ENCODE measurements at regions not wholly inside any gene's neighbourhood (a gene's known extent, or its start where the extent isn't known, plus 50 kb on each side); places are given as distances from the start of the nearest gene placed in this dataset.

DNA sequence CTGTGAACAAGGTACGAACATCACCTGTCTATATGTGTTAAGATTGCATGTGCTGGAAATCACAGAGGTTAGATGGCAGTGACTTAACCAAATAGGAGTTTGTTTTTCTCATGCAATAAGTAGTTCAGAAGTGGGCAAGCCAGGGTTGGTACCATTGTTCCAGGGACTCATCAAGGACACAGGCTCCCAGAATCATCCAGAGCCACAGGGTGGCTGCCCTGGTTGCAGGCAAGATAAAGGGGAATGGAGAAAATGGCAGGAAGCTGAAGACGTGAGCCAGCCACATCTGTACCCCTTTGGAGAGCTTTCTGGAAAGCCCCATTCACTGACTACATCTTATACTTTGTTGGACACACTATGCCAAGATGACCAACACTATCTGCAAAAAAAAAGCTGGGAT lies 126.0 kb upstream of the IL12B start:
- TF ChIP-seq, protein P1, sequence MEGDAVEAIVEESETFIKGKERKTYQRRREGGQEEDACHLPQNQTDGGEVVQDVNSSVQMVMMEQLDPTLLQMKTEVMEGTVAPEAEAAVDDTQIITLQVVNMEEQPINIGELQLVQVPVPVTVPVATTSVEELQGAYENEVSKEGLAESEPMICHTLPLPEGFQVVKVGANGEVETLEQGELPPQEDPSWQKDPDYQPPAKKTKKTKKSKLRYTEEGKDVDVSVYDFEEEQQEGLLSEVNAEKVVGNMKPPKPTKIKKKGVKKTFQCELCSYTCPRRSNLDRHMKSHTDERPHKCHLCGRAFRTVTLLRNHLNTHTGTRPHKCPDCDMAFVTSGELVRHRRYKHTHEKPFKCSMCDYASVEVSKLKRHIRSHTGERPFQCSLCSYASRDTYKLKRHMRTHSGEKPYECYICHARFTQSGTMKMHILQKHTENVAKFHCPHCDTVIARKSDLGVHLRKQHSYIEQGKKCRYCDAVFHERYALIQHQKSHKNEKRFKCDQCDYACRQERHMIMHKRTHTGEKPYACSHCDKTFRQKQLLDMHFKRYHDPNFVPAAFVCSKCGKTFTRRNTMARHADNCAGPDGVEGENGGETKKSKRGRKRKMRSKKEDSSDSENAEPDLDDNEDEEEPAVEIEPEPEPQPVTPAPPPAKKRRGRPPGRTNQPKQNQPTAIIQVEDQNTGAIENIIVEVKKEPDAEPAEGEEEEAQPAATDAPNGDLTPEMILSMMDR (IDR thresholded peaks at IDR 0.05; ENCODE audit: low read depth, low read length): no peak
- H3K4me3 ChIP-seq (ENCODE audit: low read depth, low read length): no peak overlapping the region
- no peak for DNase-seq (ENCODE audit: low read depth, low spot score)
- in situ Hi-C loops (cut with HindIII; ENCODE audit: low sequenced_read_pairs): no loop called here

DNA sequence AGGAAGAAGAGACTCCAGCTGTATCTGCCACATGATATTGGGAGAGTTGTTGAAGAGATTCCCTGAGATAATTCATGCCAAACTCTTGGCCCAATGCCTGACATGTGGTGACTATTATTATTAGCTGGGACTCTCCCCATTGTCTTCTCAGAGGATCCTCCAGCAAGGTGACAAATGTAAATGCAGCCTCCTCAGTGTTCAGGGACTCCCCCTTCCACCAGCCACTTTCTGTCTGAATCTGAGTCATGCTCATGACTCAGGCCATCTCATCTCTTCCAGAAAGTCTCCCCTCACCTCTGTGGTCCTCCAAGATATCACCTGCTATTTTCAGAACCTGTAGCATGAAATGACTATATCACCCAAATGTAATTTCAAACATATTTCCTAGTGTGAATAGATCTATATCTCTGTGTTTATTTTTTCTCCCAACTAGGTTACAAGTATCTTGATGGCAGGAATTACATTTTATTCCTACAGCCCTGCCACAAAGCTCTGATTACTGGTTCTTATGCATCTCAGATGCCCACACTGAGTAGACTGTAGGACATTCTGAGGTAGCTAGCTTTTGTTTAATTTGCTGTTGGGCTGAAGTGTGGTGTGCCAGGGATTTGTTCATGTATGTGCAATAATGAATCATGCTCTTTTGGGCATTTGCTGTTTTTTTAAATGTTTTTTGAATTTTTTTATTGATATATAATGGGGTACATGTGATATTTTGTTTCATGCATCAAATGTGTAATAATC lies 126.6 kb upstream of the IL12B start:
- in situ Hi-C loops (cut with HindIII; ENCODE audit: low sequenced_read_pairs): no loop called here
- H3K4me3 ChIP-seq (ENCODE audit: low read depth, low read length): no peak overlapping the region
- DNase-seq (ENCODE audit: low read depth, low spot score): peak; percentile 52
- TF ChIP-seq, protein P1 (IDR thresholded peaks at IDR 0.05; ENCODE audit: low read depth, low read length): no peak

DNA sequence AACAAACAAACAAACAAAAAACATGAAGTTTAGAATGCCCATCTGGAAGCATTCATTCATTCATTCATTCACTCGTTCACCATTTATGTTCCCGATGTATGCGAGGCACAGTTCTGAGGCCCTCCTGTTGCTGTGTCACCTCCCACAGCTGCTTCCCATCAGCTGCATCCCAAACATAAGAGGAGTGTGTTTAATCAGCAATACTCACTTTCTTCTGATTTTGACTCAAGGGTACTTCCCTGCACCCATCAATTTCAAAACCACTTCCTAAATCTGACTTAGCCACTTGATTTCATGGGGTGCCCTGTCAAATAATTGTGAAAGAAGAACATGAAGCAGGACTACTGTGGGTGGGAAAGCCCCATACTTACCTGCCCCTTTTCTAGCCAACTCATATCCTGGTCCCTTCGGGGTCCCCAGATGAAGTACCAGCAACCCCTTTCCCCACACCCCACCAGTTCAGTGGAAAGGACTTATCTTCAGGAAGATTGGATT lies 128.0 kb upstream of the IL12B start:
- H3K4me3 ChIP-seq (ENCODE audit: low read depth, low read length): no peak overlapping the region
- TF ChIP-seq, protein P1 (IDR thresholded peaks at IDR 0.05; ENCODE audit: low read depth, low read length): no peak
- no peak for DNase-seq (ENCODE audit: low read depth, low spot score)
- in situ Hi-C loops (cut with HindIII; ENCODE audit: low sequenced_read_pairs): no loop called here

DNA sequence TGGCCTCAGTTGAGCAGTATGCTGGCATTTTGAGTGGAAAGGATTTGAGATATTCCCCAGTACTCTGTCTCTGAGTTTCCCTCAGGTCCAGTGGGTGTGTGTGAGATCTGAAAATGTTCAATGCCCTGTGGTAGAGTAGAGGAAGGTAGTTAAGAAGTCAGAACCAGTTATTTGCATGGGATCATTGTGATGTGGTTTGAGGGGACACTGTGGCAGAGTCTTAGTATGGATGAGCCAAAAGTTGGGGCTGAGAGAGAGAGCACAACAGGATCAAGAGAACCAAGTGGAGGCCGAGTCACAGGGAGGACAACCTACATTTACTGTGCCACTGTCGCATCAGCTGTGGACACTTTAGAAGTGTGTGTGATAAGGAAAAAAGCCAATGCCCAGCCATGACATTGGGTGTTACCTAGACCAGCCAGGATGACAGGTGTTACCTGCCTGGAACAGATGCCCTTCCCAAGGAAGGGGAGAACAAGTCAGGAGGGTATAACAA lies 128.9 kb upstream of the IL12B start:
- H3K4me3 ChIP-seq (ENCODE audit: low read depth, low read length): no peak overlapping the region
- TF ChIP-seq, protein P1 (IDR thresholded peaks at IDR 0.05; ENCODE audit: low read depth, low read length): no peak
- in situ Hi-C loops (cut with HindIII; ENCODE audit: low sequenced_read_pairs): no loop called here
- no peak for DNase-seq (ENCODE audit: low read depth, low spot score)

DNA sequence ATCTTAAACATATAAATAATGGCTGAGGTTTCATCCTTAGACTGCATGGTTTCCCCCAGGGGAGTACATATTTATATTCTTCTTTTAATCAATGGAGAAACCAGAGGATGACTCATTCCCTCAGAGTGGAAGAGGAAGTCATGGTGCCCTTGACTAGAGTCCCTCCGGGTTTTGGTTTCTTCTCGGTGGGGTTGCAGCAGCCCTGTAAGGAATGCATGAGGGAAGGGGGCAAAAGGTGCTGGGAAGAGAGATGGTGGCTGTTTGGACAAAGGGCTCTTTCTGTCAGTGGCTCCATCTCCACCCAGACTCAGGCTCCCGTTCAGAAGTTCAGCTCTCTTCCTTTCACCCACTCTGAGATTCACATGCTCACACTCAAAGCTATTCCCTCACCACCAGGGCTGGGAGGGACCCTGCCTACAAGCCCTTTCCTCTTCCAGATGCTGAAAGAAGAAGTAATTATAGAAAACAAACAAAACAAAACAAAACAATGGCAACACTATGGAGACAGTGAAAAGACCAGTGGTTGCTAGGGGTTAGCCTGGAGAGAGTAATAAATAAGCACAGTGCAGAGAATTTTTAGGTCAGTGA lies 129.8 kb upstream of the IL12B start:
- DNase-seq (ENCODE audit: low read depth, low spot score): peak; percentile 79
- H3K4me3 ChIP-seq (ENCODE audit: low read depth, low read length): no peak overlapping the region
- TF ChIP-seq, protein P1 (IDR thresholded peaks at IDR 0.05; ENCODE audit: low read depth, low read length): no peak
- in situ Hi-C loops (cut with HindIII; ENCODE audit: low sequenced_read_pairs): no loop called here

DNA sequence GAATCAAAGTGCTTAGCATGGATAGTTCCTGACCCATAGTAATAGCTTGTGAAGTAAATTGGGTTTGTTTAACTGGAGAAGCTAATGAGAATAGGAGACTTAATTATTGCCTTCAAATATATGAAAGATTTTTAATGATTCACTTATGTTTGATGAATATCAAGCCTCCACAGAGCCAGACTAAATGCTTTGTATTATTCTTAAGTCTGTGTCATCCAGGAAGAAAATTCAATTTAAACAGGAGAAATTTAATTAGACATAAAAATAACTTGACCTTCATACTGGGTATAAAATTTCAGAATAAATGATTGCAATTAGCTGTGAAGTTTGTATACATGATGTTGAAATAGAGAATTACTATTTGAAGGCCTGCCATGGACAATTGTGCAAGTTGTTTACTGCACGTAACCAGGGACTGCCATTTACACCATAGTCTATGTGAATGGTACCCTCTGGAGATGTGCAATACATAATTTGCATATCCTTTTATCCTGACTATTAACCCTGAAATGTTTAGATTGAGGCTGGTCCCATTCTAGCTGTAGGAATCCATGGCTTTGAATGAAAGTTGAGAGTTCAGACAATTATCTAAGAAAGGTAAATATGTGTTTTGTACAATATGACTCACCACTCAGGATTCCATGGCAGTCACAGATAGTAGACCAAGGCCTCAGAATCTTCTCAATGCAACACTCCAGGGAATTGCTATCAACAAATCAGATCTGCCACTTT lies 133.5 kb upstream of the IL12B start:
- DNase-seq (ENCODE audit: low read depth, low spot score): peak; percentile 28
- no peak overlapping the region for H3K4me3 ChIP-seq (ENCODE audit: low read depth, low read length)
- in situ Hi-C loops (cut with HindIII; ENCODE audit: low sequenced_read_pairs): no loop called here
- TF ChIP-seq, protein P1 (IDR thresholded peaks at IDR 0.05; ENCODE audit: low read depth, low read length): no peak
